PFSK-1 (cell line): ENCODE measurements at regions not wholly inside any gene's neighbourhood (a gene's known extent, or its start where the extent isn't known, plus 50 kb on each side); places are given as distances from the start of the nearest gene placed in this dataset.

ENCODE experiments used
- FOXP2 ChIP-seq: optimal IDR thresholded peaks from 2 replicates; pipeline ENCODE3; 2011; ENCODE audit warnings: borderline replicate concordance, control low read depth, inconsistent platforms; ENCODE audit not compliant: insufficient read depth; ENCODE audit errors: extremely low read length, extremely low read depth
- POLR2AphosphoS5 ChIP-seq: IDR thresholded peaks from 2 replicates; pipeline ENCODE4 v1.6.1; 2012; ENCODE audit warnings: low read depth, mild to moderate bottlenecking, control low read depth, low read length, moderate library complexity
- SIN3A ChIP-seq: IDR thresholded peaks from 2 replicates; pipeline ENCODE4 v1.6.1; 2012; ENCODE audit warnings: mild to moderate bottlenecking, low read length, moderate library complexity, borderline replicate concordance; ENCODE audit not compliant: insufficient read depth
- TAF1 ChIP-seq: IDR thresholded peaks from 2 replicates; pipeline ENCODE4 v1.6.1; 2012; ENCODE audit warnings: low read length, control low read depth, borderline replicate concordance; ENCODE audit not compliant: insufficient read depth
- TF ChIP-seq, protein P1 (sequence below), 2 experiments: IDR thresholded peaks; 2 replicates each; pipeline versions ENCODE4 v1.6.1 to v1.8.0; 2011 to 2012; ENCODE audit warnings: low read depth in 2 of 2, low read length in 2 of 2, control low read depth in 1 of 2, inconsistent platforms in 1 of 2, mild to moderate bottlenecking in 1 of 2, moderate library complexity in 1 of 2; ENCODE audit not compliant: insufficient read depth in 1 of 2

DNA sequence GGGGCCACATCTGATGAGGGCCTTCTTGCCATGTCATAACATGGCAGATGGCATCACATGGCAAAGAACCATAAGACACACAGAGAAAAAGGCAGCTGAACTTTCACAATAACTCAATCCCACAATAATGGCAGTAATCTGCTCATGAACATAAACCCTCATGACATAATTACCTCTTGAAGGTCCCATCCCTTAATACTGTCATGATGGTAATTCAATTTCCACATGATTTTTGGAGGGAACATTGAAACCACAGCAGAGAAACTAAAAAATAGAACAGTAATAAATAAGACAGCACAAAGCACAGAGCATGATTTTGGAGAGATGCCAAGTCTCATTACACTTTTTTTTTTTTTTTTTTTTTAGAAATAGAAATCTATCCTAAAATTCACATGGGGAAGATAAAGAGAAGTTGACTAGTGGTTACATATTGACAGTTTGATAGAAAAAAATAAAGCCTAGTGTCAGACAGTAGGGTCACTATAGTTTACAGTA is 61.8 kb upstream of the ATF7IP start:
- TF ChIP-seq FOXP2 (no peak), POLR2AphosphoS5 (no peak), SIN3A (no peak), TAF1 (no peak)
- TF ChIP-seq, protein P1, sequence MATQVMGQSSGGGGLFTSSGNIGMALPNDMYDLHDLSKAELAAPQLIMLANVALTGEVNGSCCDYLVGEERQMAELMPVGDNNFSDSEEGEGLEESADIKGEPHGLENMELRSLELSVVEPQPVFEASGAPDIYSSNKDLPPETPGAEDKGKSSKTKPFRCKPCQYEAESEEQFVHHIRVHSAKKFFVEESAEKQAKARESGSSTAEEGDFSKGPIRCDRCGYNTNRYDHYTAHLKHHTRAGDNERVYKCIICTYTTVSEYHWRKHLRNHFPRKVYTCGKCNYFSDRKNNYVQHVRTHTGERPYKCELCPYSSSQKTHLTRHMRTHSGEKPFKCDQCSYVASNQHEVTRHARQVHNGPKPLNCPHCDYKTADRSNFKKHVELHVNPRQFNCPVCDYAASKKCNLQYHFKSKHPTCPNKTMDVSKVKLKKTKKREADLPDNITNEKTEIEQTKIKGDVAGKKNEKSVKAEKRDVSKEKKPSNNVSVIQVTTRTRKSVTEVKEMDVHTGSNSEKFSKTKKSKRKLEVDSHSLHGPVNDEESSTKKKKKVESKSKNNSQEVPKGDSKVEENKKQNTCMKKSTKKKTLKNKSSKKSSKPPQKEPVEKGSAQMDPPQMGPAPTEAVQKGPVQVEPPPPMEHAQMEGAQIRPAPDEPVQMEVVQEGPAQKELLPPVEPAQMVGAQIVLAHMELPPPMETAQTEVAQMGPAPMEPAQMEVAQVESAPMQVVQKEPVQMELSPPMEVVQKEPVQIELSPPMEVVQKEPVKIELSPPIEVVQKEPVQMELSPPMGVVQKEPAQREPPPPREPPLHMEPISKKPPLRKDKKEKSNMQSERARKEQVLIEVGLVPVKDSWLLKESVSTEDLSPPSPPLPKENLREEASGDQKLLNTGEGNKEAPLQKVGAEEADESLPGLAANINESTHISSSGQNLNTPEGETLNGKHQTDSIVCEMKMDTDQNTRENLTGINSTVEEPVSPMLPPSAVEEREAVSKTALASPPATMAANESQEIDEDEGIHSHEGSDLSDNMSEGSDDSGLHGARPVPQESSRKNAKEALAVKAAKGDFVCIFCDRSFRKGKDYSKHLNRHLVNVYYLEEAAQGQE (IDR thresholded peaks at IDR 0.05; ENCODE audit: insufficient read depth in 1 of 2, low read depth in 2 of 2, low read length in 2 of 2): no peak

DNA sequence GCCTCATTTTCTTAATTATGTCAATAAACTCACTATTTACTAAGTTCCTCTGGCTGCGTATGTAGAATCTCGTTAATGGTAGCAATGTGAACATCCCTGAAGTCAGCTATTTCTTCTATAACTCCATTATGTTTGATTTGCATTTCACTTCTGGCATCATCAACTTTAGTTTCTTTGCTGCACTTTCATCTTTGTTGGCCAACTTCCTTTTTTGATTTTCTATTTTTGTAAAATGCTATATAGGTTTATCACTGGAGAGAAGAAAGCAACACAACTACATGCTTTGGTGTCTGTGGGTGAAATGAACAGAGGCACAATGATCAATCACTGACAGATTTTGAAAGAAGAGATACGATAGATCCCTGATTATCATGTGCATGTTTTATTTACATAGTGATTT is 58.5 kb upstream of the ATF7IP start:
- TF ChIP-seq FOXP2 (no peak), SIN3A (no peak), TAF1 (no peak)

DNA sequence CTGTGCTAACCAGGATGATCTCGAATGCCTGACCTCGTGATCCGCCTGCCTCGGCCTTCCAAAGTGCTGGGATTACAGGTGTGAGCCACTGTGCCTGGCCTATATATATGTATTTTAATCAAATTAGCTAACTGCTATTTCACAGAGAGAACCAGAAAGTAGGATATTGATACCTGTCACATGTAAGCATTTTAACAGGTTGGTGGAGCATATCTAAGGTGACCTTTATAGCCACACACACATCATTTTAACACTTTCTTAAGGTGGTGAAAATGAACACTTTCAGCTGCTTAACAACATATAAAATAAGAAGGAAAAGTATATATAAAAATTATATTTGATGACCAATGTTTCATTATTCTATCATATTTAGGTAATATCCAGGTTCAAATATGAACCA is 57.0 kb upstream of the ATF7IP start:
- TF ChIP-seq TAF1 (no peak), SIN3A (no peak), FOXP2 (no peak), POLR2AphosphoS5 (no peak)
- TF ChIP-seq, protein P1 (IDR thresholded peaks at IDR 0.05; ENCODE audit: insufficient read depth in 1 of 2, low read depth in 2 of 2, low read length in 2 of 2): no peak

DNA sequence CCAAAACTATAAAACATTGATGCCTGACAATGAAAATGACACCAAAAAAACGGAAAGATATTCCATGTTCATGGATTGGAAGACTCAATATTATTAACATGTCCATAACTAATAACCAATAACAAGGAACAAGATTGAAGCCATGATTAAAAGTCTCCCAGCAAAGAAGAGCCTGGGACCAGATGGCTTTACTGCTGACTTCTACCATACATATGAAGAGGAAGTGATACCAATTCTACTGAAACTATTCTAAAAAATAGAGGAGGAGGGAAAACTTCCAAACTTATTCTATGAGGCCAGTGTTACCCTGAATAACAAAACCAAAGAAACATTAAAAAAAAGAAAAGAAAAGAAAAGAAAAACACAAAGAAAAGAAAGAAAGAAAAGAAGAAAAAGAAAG is 54.6 kb upstream of the ATF7IP start:
- no peak for TF ChIP-seq TAF1
- no peak for TF ChIP-seq SIN3A
- TF ChIP-seq, protein P1 (IDR thresholded peaks at IDR 0.05; ENCODE audit: insufficient read depth in 1 of 2, low read depth in 2 of 2, low read length in 2 of 2): no peak
- TF ChIP-seq FOXP2: no peak

DNA sequence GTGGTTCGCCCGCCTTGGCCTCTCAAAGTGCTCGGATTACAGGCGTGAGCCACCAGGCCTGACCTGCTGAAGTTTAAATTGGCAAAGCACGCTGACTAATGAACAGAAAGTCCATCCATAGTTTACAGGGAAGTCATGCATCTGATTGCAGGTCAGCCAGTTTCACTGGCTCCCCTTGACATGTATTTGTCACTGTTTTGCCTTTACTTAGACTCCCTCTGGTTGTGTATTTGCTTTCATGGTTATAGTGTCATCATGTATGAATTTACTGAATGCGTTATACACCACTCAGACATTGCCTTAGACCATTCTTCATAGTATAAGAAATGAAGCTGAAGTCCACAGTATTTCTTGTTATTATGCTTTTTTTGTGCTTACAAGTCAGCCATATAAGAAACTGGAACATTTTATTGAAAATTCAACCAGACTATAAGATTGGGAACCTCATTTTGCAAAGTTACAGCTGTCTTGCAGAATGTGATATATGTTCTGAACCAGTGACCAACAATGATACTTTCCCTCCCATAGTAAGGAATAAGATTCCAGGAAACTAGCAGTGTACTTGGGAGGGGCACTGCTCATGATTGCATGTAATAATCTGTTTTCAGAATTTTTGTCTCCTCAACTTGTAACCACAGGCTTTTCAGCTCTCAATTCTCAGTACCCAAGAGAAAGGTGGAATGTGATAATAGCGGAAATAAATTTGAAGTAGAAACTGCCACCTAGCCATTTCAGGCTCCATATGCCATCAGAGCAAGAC is 51.9 kb upstream of the ATF7IP start:
- TF ChIP-seq POLR2AphosphoS5 (no peak), TAF1 (no peak), FOXP2 (no peak), SIN3A (no peak)
- TF ChIP-seq, protein P1 (IDR thresholded peaks at IDR 0.05; ENCODE audit: insufficient read depth in 1 of 2, low read depth in 2 of 2, low read length in 2 of 2): no peak
